HFFc6 (cell line): ENCODE measurements at regions not wholly inside any gene's neighbourhood (a gene's known extent, or its start where the extent isn't known, plus 50 kb on each side); places are given as distances from the start of the nearest gene placed in this dataset.

Experiments used
- DNase-seq: peaks from one replicate; pipeline ENCODE4 v3.0.0-alpha.2; 2018
- H3K27ac Mint-ChIP-seq: 2 replicates; pipeline ENCODE4 v1.8.0; 2020; ENCODE audit warnings: mild to moderate bottlenecking, mixed read lengths
- H3K27me3 Mint-ChIP-seq: 2 replicates; pipeline ENCODE4 v1.8.0; 2021; ENCODE audit warnings: mild to moderate bottlenecking, moderate library complexity, mixed read lengths; ENCODE audit not compliant: insufficient read depth
- H3K36me3 Mint-ChIP-seq: 2 replicates; pipeline ENCODE4 v1.8.0; 2021; ENCODE audit warnings: low read depth, mixed read lengths
- H3K4me1 Mint-ChIP-seq: 2 replicates; pipeline ENCODE4 v1.8.0; 2020; ENCODE audit warnings: low read depth, mixed read lengths
- H3K4me3 Mint-ChIP-seq: 2 replicates; pipeline ENCODE4 v1.8.0; 2020; ENCODE audit warnings: mild to moderate bottlenecking, moderate library complexity, mixed read lengths
- H3K9me3 Mint-ChIP-seq: 2 replicates; pipeline ENCODE4 v1.8.0; 2020; ENCODE audit warnings: mild to moderate bottlenecking, mixed read lengths
- CTCF ChIP-seq: fragments of 200-600 bp; sonication (generic); IDR thresholded peaks from 2 replicates; pipeline ENCODE4 v1.5.0; 2021; ENCODE audit warnings: antibody characterized with exemption, mild to moderate bottlenecking

- Mint-ChIP-seq H3K4me3 (no peak overlapping the region), H3K4me1 (peaks cover 13% of the 10 kb centered on the region), H3K36me3 (peaks cover 11% of the 10 kb centered on the region; the same call in 1 of the 2 replicates), H3K27ac (no peak overlapping the region), H3K9me3 (no peaks in the 10 kb centered on the region), H3K27me3 (no peaks in the 10 kb centered on the region)
- no peak for DNase-seq
- no peak for TF ChIP-seq CTCF
Observed at GRCh38 chr3:74434406-74434805, 180.1 kb downstream of the CNTN3 start.

GRCh38 chr3:74426571-74426970 lies 187.9 kb downstream of the CNTN3 start:
- TF ChIP-seq CTCF = no peak
- DNase-seq = peak; percentile 80
- peak overlapping the region; percentile 62; the same call in 1 of the 2 replicates for H3K4me3 Mint-ChIP-seq
- H3K36me3 Mint-ChIP-seq = peaks cover 26% of the 10 kb centered on the region
- peak overlapping the region; percentile 92 for H3K27ac Mint-ChIP-seq
- no peaks in the 10 kb centered on the region; the same call in 1 of the 2 replicates for H3K27me3 Mint-ChIP-seq
- peaks cover 60% of the 10 kb centered on the region for H3K4me1 Mint-ChIP-seq
- H3K9me3 Mint-ChIP-seq = no peaks in the 10 kb centered on the region

GRCh38 chr3:74423867-74424266 lies 190.6 kb downstream of the CNTN3 start:
- no peaks in the 10 kb centered on the region for H3K9me3 Mint-ChIP-seq
- no peak for DNase-seq
- H3K27ac Mint-ChIP-seq = no peak overlapping the region
- no peak overlapping the region for H3K4me3 Mint-ChIP-seq
- peaks cover 19% of the 10 kb centered on the region for H3K36me3 Mint-ChIP-seq
- H3K4me1 Mint-ChIP-seq = peaks cover 62% of the 10 kb centered on the region
- no peaks in the 10 kb centered on the region; the same call in 1 of the 2 replicates for H3K27me3 Mint-ChIP-seq
- TF ChIP-seq CTCF = no peak

GRCh38 chr3:74420538-74421124 lies 193.8 kb downstream of the CNTN3 start:
- DNase-seq = no peak
- H3K27ac Mint-ChIP-seq = peak overlapping the region; percentile 46; the same call in 1 of the 2 replicates
- peaks cover 21% of the 10 kb centered on the region for H3K36me3 Mint-ChIP-seq
- no peak for TF ChIP-seq CTCF
- no peaks in the 10 kb centered on the region for H3K9me3 Mint-ChIP-seq
- peaks cover 41% of the 10 kb centered on the region for H3K4me1 Mint-ChIP-seq
- H3K4me3 Mint-ChIP-seq = peak overlapping the region; percentile 21; the same call in 1 of the 2 replicates
- no peaks in the 10 kb centered on the region; the same call in 1 of the 2 replicates for H3K27me3 Mint-ChIP-seq

GRCh38 chr3:74415731-74416130 lies 198.7 kb downstream of the CNTN3 start:
- Mint-ChIP-seq H3K27me3 (no peaks in the 10 kb centered on the region), H3K36me3 (peaks cover 13% of the 10 kb centered on the region), H3K4me3 (no peak overlapping the region), H3K27ac (no peak overlapping the region), H3K9me3 (peaks cover 4% of the 10 kb centered on the region; the same call in 1 of the 2 replicates), H3K4me1 (peaks cover 10% of the 10 kb centered on the region)
- TF ChIP-seq CTCF = no peak
- no peak for DNase-seq
